ENCODE measurements at regions not wholly inside any gene's neighbourhood (a gene's known extent, or its start where the extent isn't known, plus 50 kb on each side); places are given as distances from the start of the nearest gene placed in this dataset.

DNA sequence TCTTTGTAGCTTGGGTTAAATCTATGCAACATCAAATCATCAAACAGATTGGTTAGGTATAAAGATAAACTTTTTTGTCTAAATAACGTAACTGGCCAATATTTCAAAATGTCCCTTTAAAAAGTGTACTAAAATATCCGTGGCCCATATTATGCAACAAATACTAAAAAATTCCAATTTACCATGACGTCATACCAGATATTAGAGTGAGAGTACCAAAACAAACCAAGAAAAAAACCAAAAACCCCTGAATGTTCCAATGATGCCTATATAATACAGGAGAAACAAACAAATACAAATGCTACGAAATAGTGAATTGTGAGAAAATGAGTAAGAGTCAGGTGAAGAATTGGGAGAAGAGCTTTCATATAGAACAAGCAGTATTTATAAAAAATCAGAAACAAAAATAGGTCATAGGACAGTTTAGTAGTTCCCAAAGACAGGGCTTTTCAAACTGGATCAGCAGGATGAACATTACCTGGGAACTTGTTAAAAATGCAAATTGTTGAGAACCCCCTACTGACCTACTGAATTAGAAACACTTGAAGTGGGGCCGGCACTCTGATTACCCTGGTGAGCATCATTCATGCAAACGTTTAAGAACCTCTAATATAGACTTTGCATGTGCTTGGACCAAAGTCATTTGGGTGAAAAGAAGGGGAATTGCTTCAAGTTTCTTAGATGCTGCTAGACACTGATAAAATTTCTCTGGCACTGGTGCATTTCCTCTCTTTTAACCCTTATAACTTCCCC is 753.7 kb downstream of the DSC3 start:
- TF ChIP-seq RARB (CRISPR knock-in tag; IDR thresholded peaks at IDR 0.05), result no peak
- TF ChIP-seq, protein P1, sequence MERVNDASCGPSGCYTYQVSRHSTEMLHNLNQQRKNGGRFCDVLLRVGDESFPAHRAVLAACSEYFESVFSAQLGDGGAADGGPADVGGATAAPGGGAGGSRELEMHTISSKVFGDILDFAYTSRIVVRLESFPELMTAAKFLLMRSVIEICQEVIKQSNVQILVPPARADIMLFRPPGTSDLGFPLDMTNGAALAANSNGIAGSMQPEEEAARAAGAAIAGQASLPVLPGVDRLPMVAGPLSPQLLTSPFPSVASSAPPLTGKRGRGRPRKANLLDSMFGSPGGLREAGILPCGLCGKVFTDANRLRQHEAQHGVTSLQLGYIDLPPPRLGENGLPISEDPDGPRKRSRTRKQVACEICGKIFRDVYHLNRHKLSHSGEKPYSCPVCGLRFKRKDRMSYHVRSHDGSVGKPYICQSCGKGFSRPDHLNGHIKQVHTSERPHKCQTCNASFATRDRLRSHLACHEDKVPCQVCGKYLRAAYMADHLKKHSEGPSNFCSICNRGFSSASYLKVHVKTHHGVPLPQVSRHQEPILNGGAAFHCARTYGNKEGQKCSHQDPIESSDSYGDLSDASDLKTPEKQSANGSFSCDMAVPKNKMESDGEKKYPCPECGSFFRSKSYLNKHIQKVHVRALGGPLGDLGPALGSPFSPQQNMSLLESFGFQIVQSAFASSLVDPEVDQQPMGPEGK (CRISPR knock-in tag; IDR thresholded peaks at IDR 0.05; ENCODE audit: borderline replicate concordance), result no peak
- no peak for TF ChIP-seq TOX (CRISPR knock-in tag; IDR thresholded peaks at IDR 0.05; ENCODE audit: borderline replicate concordance)

Measured in SK-N-SH treated with all-trans-retinoic acid at 6 μM for 48 hours (cell line).